HG03558 (cell line): ENCODE measurements at regions not wholly inside any gene's neighbourhood (a gene's known extent, or its start where the extent isn't known, plus 50 kb on each side); places are given as distances from the start of the nearest gene placed in this dataset.

Experiments
- ATAC-seq: cut with Tn5 transposase; IDR thresholded peaks from one replicate; pipeline ENCODE4 v1.9.1; 2021; ENCODE audit warnings: moderate number of reproducible peaks; ENCODE audit not compliant: unreplicated experiment; ENCODE audit errors: extremely low read depth

DNA sequence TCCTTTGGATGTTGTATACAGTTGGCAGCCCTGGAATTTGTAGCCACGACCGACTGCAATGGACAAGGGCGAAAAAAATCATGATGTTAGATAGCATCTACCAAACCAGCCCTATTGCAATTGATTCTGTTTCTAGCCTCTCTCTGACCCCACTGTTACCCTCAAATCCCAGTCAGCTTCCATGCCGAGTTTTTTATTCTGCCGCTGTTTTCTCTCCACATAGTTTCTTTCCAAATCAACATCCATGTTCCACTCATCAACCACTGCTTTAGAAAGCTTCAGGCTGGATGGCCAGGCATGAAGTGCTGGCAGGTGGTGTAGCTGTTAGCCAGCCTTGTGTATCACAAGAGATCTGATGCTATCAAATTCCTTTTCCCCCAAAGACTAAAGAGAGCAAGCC lies 272.8 kb downstream of the FIGN start:
- no peak for ATAC-seq

DNA sequence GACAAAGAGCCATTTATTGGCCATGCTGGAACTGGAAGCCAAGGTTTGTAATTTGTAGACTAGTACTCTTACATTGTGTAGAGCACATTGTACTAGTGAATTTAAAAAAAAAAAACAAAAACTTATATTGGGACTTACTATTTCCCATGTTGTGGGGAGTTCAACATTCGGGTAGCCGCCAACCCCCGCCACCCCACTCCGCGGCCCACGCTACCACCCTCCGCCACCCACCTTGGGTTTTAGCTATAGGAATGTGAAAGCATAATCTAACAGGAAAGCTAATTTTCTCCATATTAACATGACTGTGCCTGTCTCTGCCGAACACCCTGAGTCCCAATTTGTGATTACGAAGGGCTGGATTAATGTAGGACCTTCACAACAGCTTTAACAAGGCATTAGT lies 275.8 kb downstream of the FIGN start:
- ATAC-seq, result no peak

DNA sequence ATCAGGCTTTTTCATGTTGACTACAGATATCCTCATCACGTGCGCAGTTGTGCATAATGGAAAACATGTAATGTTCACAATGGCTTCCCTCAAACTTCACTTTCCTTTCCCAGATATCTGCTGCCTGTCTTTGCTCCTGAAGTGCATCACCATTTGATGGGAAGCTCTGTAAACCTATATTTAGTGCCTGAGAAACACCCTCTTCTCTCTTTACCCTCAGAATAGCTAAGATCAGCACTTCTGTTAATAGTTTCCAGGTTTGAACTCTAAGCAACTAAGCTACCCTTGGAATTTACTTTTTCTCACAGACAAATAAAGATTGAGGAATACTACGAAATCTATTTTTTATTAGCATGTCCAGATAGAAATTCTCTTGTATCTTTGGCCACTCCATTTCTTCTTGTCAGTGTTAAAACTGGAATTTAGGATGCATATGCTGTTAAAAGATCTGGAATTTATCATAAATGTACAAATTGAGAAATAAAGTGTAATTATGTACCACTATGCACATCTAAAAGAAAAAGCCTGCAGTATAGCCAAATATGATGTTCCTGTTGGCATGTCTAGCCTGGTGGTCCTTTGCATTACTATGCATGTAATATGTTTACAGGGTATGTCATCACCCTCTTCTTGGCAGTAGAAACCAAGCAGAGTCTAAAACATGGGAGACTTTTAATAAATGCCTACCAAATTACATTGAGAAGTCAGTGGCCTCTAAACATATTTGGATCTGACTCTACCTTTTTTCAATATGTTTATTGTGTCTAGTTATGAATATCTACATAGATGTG lies 278.7 kb downstream of the FIGN start:
- ATAC-seq, result no peak

DNA sequence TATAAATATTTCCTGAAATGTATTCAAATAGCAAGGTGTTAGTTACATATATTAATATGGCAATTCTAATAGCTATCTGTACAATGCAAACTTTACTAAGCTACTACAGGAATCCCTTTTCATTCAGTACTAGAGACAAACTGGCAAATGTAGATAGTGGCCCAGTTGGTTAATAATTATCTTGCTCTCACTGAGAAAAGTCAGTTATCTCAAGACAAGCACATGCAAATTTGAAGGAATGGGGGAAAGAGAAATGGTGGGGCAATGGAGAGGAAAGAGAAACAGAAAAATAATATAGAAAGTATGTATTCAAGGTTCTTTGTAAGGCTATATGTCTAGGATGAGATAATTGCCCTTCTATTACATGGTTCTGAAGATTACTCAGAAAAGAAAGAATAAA lies 280.0 kb downstream of the FIGN start:
- ATAC-seq, result peak; percentile 89

DNA sequence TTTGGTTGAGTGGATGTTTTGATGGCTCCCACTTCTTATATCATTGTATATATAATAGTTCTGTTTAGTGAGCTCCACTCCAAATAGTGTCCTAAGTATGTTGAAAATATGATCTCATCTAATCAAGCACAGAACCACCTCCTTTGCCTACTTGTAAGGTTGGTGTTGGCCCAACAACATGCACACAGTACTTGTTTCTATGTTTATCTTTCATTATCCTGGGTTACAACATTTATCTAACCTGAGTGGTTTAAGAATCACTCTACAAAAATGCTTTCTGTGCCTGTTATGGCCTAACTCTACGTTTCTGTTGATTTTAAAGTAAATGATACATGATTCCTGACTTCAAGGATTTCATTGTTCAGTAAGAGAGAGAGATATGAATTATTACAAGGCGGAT lies 281.9 kb downstream of the FIGN start:
- no peak for ATAC-seq

DNA sequence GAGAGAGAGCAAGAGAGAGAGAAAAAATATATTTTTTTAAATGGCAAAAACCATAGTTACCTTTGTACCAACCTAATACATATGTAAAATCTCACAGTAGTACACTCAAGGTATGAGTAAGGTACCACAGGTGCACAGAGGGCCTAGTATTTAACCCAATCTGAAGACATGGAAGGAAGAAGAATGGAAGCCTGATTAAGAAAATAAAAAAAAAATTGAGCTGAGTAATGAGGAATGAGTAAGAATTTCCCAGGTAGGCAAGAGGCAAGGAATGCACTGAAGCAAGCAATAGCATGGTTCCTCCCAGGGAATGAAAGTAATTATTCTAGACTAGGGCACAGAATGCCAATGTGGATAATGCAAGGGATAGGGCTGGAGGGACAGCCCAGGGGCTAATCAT lies 294.2 kb downstream of the FIGN start:
- no peak for ATAC-seq

DNA sequence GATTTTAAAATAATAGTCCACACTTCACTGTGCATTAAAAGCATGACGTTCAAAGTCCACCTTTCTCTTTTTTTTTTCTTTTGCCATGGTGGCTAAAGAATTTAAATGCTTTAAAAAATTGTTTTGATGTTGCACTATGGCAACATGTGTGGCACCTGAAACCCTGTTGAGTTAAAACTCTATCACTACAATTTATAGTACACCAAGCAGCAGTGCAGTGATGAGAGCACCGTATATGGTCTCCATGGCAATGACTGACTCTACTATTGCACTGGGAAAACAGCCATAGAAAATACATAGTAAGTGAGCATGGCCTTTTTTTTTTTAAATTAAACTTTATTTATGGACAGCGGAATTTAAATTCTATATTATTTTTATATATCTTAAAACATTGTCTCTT lies 298.8 kb downstream of the FIGN start:
- ATAC-seq, result no peak

DNA sequence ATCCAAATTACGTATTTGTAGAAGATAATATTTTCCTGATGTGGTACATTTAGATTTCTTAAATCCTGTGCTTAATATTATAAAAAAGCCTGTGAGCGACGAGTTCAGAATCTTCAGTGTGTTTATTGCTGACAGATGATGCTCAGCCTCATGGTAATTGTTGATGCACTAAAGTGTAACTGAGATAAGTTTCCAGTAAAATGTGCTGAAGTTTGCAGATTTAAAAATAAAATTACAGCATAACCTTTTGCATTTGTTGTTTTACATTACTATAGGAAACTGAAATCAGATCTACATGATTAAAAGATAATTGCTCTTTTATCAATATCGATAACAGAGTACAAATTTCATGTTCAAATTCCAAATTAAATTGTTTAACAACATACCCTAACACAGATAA lies 307.6 kb downstream of the FIGN start:
- ATAC-seq, result no peak

DNA sequence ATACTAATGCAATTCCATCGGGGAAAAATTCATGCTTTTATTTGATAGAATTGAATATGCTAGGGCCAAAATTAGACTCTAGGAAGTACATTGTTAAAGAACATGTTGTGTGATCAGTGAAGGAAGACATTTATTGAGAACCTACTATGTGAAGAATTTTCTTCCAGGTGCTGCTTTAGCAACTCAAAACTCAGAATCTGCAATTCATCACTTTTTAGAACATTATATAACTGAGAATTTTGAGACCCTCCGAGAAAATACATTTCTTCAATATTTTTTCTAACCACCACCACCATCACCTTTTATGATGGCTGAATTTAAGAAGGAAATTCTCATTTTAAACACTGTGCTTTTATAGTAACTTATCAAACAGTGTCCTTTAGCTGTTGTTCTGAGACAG lies 315.2 kb downstream of the FIGN start:
- ATAC-seq, result no peak

DNA sequence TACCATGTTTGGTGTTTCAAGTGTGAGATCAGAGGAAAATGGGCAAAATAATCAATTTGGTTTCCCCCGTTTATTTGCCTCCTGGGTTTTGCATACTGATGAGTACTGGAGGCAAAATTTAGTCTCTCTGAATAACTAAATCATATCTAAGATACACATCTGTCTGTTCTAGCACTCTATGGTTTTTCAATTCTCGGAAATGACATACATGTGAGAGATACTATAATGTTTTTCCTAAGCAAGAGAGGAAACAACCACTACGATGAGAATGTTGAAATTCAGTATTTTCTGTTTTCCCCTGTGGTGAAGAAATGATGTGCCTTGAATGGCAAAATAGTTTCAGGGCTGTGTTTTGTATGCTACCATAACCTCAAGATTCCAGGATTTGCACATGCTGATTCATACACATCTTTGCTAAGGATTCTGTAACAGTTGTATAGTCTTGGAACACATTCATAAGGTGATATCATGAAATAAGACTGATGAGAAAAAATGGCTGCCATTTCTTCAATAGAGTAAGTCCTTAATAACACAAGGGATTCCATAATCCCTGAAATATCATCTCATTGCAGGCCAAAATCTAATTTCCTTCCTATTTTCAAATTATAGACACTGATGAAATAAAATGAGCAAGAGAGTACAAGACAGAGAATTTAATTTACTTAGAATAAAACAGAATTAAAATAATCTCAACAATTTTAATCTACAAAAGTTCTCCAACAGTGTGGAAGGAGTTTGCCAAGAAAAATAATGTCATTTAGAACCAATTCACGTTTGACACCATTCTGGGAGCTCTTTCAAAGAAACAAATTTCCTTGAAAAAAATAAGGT lies 316.6 kb downstream of the FIGN start:
- no peak for ATAC-seq

DNA sequence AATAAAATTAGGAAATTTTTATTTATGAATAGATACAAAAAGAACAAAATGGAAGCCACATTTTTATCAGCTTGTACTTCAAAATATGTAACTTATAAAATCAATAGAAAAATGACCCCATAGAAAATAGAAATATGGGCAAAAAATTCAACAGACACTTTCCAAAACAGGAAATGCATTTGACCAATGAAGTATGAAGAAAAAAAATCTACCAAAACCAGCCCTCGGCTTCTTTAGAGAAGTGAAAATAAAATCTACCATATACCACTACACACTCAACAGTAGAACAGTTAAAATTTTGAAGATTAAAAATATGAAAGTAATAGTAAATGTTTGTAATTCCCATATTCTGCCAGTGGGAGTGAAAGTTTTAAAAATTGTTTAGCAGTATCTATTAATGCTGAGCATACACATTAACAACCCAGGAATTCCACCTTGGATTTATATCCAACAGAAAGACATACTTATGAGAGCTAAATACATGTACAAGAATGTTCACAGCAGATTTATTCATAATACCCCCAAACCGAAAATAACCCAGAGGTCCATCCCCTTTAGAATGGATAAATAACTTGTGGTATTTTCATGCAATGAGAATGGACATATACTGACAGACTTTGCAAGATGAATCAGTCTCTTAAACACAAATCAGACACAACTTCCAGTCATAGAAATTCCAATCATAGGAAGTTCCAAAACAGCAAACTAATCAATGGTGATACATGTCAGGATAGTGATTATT lies 318.0 kb downstream of the FIGN start:
- peak; percentile 84 for ATAC-seq

DNA sequence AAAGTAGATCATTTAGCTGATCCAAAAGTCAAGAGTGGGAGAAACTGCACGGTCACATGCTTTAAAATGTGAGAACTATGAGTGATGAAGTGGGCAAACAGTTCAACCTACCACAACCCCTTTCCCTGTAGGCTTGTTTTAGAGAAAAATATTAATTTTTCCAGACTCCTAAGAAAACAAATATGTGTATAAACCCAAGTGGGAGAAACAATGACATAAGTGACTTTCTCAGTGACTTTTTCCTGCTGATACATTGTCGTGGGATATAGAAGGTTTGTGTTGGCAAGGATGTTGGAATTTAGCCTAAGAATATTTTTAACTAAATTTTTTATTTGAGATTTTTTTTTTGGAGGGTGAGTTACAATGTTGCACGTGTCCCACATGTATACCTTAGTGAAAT lies 321.7 kb downstream of the FIGN start:
- ATAC-seq, result no peak

DNA sequence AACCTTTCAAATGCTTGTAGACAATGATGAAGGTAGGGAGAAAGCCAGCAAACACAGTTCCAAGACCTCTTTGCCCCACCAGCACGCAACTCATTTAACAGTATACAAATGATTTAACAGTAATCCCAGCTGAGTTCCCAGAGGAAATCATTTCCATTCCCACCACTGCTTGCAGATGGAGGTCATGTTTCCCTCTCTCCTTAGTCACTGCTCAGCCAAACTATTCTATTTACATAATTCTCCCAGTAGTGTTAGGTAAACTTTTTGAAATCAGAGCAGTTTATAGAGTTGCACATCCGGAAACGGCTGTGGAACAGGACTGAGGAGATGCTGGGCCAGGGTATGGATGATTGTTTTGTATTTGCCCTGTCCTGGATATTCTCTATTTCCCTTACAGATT lies 328.5 kb downstream of the FIGN start:
- no peak for ATAC-seq

DNA sequence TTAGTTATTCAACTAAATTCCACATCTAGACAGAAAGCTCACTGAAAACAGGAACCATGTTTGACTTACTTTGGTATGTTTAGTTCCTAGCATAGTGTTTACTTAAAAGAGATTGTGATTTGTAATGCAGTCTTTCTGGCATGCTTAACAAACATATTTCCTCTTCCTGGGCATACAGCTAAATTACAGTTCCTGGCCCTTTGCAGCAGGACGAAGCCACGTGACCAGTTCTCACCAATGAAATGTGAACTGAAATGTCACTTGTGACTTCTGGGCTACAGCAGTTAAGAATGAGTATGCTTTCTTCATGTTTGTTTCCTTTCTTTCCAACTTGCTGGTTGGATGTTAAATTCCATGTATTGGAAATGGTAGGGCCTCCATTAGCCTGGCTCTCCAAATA lies 330.5 kb downstream of the FIGN start:
- no peak for ATAC-seq

DNA sequence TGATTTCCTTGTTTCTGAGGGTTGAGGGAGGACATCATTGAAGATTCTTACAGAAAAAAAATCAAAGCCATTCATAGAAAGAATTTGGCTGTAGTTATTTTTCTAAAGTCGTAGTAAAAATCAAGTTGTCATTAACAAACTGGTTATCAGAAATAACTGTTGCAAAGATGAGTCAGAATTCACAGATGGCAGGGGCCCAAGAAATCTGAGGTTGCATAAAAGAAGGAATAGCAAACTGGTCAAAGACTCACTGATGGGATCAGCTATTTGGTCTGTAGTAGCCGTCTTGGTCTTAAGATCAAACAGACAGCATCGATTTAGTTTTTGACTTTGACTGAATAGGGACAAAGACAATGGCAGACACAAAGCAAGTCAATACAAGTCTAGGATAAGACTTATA lies 334.3 kb downstream of the FIGN start:
- ATAC-seq, result no peak

DNA sequence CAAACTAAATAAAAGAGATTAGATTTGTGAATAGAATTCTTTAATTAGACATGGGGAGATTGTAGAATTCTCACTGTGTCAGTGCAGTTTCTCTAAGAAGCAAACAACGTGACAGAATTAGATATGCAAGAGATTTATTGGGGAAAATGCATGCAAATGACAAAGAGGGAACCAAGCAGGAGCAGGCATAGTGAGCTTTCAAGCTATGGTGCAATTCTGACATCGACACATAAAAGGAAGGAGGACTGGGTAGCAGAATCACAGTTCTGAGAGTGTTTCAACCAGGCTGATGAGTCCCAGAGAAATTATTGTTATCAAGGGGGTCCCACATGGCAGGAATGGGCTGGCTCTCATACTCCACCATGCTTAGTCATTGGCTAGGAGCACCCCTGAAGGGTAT lies 338.4 kb downstream of the FIGN start:
- no peak for ATAC-seq

DNA sequence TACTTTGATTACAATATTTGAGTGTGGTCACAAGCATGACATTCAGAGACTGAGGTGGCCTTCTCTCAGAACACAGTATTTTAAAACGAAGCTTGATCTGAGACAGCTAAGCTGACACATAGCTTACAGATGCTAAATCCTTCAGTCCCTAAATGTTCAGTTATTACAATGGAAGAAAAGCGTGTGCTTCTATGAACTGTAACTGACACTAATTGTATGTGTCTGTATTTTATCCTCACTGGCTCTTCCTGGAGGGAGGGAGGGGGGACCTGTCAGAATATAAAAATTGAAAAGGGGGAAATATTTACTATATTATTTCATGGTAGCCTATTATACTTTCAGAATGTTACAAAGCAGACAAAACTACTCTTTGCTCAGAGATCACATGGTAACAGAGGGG lies 340.2 kb downstream of the FIGN start:
- ATAC-seq, result no peak

DNA sequence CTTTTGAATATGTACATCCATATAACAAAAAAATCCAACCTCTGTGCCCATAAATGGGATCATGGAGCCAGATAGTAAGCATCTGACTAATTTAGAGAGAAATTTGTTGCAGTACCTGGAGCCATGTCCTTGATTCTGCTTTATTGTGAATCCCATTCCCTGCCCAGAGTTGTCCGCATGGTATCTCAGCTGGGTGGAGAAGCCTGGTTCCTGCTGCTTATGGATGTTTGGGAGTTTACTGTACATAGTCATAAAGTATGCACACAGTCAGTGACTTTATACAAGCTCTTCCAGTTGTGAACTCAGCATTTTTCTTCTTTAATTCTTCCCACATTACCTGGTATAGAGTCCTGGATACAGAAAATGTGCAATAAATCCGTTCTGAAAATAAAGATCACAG lies 346.0 kb downstream of the FIGN start:
- no peak for ATAC-seq

DNA sequence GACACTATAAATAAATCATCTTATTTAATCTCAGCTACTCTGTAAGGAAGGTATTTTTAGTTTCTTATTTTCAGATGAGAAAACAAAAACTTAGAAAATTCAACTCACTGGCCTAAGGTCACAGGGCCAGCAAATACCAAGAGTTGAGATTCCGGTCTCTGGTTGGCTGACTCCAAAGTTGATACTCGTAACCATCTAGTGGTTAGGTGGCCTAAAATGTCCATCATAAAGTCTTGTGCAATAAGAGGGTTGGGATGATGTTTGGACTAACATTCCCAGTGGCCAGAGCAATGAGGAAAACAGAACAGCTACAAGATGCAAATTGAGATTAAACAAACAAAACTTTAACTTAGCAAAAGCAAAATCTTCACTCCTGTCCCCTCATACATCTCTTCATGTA lies 360.3 kb downstream of the FIGN start:
- no peak for ATAC-seq

DNA sequence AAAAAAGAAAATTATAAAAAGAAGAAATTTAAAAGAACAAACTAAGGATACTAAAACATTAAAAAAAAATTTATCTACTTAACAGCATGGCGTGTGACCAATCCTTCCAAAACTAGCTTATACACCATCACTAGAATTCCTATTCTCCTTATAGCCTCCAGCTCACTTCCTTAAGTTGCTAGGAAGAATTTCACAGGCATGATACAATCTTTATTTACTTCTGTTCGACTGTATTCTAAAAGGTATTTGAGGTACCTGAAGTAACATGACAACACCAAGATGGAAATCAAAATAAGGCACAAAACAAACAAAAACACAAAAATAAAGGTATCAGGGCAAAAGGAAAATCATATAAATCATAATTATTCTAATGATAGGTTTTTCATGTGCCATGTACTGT lies 360.7 kb downstream of the FIGN start:
- ATAC-seq, result no peak

DNA sequence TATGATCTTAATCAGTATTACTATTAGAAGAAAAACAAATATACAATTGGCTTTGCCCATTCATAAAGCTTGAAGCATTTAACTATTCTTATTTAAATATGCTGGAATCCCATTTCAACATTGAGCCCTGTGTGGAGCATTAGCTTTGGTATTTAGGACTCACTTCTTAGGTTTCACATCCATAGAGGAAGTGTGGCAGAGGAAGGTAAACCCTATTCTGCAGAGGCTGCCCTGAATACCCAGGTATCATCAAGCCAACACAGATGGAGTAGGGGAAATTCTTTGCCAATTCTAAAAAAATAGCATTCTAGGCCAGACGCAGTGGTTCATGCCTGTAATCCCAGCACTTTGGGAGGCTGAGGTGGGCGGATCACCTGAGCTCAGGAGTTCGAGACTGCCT lies 361.5 kb downstream of the FIGN start:
- ATAC-seq, result no peak
